ENCODE measurements at regions not wholly inside any gene's neighbourhood (a gene's known extent, or its start where the extent isn't known, plus 50 kb on each side); places are given as distances from the start of the nearest gene placed in this dataset.
A peak's percentile ranks its signal among the peaks of the same experiment; 100 is the strongest.

GRCh38 chr6:19424853-19425252, 412.3 kb upstream of the ID4 start:
- DNase-seq: no peak

DNA sequence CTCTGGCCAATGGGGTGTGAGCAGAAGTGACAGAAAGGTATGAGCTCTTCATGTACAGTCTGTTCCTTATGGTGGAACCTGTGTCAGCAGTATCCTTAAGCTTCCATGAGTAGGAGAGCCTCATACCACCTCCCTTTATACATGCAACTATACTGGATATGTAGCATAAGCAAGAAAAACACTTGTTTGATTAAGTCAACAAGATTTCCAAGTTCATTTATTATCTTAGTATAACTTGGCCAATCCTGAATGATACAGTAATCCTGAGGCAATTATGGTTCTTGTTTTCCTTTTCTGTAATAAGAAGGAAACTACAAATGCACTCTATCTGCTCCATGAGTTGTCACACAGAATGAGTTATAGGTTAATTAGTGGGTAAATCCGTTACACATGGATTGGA, 409.6 kb upstream of the ID4 start:
- DNase-seq: no peak

DNA sequence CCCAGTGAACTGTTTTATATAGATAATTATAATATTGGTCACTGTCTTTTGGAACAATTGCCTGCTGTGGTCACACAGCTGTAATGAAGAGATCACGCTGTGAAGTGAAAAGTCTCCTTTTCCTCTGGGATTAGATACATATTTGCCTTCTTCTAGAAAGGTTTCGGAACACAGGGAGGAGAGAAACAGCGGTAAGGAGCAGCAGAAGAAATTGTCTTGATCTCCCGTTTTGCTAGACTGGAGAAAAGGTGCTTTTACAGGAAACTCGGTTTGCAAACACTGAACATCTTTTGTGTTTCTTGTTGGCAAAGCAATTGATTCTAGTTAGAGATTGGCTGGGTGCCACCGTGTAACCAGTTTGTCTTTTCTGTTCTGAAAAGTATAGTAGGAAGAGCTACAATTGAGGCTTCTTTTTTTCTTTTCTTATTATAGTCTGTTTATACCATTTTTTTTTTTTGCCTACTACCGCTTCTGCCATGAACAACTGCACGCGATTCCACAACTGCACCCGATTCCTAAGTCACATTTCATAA, 404.1 kb upstream of the ID4 start:
- no peak for DNase-seq

GRCh38 chr6:19434065-19434464, 403.1 kb upstream of the ID4 start:
- no peak for DNase-seq

DNA sequence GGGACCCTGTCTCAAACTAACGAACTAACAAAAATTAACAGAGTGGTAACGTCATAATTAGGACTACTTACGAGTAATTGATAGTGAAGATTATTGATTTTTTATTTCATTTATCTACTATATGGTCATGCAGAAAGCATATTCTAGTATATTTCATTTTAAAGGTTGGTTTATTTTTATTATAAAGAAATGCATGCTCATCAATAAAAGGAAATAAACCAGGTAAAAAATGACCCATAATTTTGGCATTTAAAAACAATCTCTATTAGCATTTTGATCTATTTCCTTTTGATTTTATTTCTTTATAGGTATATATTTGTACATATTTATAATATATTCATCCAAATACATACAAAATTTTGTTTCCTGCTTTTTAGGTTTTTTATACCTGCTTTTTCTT, 401.4 kb upstream of the ID4 start:
- DNase-seq: no peak

- DNase-seq: no peak
Measured at GRCh38 chr6:19438566-19439353, 398.4 kb upstream of the ID4 start.

GRCh38 chr6:19440531-19440930, 396.6 kb upstream of the ID4 start:
- no peak for DNase-seq

DNA sequence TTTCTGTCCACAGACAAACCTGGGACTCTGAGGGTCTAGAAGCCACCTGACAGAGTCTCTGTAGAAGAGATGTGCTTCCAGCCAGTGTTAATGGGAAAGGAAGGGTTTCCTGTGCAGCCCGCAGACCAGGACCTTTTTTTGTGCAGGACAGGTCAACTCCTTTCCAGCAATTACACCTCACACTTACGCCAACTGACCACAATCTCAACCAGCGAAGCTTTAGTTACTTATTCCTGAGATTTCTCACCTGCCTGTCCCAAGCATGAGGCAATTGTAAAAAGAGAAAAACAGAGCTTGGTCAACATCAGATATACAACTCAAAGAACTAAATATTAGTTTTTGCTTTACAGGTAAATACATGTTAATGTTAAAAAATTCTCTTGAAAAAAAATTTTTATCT, 393.8 kb upstream of the ID4 start:
- DNase-seq: no peak

GRCh38 chr6:19444041-19444440, 393.1 kb upstream of the ID4 start:
- DNase-seq: no peak

GRCh38 chr6:19444481-19444880, 392.7 kb upstream of the ID4 start:
- DNase-seq: no peak

DNA sequence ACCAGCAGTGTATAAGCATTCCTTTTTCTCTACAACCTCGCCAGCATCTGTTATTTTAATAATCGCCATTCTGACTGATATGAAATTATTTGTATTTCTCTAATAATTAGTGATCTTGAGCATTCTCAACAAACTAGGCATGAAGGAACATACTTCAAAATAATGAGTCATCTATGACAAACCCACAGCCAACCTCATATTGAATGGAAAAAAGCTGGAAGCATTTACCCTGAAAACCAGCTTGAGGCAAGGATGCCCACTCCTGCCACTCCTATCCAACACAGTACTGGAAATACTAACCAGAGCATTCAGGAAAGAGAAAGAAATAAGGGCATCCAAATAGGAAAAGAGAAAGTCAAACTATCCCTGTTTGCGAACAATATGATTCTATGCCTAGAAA, 390.6 kb upstream of the ID4 start:
- DNase-seq: no peak

GRCh38 chr6:19450651-19451050, 386.5 kb upstream of the ID4 start:
- DNase-seq: no peak

DNA sequence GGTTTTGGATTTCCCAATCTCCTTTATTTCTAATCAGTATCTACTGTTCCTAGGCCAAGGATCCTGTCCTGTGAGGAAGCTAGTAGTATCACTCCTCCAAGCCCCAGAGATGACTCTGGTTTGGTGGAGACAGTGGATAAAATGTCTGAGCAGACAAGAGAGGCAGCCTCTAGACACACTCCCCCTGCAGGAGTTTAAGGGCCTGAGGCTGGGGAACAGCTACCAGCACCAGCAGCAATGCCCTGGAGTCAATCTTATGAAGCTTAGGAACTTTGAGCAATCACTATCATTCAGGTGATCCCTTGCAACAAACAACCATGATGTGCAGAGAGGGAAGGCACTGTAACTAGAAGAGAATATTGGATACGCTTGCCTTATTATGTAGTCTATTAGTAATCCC, 384.7 kb upstream of the ID4 start:
- DNase-seq: no peak

- no peak for DNase-seq
Measured at GRCh38 chr6:19454001-19454720, 383.0 kb upstream of the ID4 start.

DNA sequence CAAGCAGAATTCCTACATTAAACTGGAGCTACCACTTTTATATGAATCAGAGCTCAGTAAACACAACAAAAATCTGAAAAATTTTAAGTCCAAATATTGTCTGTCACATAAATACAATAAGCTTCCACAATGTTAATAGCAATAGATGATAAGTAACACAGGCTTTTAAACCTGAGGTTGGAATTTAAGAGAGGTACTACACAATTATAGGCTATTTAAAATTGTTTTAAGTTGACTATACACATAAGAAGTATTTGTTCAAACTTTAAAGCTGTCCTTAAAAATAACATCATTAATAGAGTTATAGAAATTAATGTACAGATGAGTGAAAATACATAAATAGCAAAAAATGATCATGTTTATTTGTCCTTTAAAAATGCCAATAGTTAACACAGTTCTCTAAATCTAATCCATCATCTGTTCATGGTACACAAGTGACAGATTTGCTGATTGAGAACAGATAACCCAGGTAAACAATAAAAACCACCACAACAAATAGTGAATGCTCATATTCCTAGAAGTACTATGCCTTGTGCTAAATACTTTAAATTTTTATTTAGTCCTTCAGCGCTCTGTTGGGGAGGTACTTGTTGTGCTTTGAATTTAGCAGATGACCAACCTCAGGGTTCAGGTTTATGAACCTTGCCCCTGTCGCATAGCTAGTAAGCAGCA, 382.3 kb upstream of the ID4 start:
- DNase-seq: no peak

GRCh38 chr6:19463250-19463649, 373.9 kb upstream of the ID4 start:
- DNase-seq: no peak

- DNase-seq: no peak
Measured at GRCh38 chr6:19463925-19464324, 373.2 kb upstream of the ID4 start.

GRCh38 chr6:19465256-19465655, 371.9 kb upstream of the ID4 start:
- no peak for DNase-seq

DNA sequence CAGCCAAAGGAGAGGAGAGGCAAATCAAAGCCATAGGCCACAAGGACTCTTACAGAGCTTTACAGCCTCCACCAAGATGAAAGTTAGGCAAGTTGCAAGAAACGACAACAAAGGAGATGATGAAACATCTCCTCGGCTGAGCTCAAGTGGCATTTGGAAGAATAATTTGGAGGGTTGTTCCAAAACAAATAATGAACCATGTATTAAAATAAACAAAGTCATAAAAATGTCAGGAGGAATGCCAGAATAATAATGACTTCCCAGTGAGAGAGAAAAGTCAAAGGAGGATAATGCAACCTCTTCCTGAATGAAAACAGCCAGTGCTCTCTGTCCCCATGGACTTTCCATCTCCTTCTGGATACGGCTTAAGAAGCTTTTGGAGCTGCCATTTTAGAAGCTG, 371.4 kb upstream of the ID4 start:
- DNase-seq: no peak

DNA sequence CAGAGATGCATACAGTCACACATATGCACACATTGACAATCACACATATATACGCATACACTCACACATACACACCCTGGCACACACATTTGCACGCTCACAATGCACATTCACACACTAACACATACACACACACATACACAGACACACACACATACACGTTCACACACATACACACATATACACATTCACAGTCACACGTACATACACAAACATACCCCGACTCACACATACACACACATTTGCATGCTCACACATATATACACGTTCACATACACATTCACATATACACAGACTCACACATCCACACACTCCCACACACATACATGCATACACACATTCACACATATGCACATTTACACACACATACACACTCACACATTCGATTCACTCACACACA, 366.8 kb upstream of the ID4 start:
- DNase-seq: no peak

DNA sequence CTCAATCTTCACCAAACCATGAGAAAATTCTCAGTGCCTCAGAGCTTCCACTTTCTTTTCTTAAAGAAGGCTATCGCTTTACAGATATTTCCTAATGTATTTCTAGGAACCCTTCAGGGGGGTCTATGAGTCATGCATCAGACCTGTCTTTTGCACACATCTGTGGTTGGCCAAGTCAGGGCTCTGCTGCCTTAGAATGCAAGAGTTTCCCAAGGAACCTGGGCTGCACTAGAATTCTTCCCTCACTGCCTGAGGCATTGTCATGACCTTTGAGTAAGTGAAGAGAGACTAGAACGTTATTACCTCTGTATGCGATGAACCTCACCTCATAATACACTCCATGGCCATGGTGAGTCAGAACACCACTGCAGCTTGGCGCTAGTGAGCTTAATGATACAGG, 365.0 kb upstream of the ID4 start:
- DNase-seq: no peak

- DNase-seq: peak in 1 of 2 experiments; percentile 26
Measured at GRCh38 chr6:19472850-19473249, 364.3 kb upstream of the ID4 start.

GRCh38 chr6:19477563-19477962, 359.6 kb upstream of the ID4 start:
- no peak for DNase-seq

DNA sequence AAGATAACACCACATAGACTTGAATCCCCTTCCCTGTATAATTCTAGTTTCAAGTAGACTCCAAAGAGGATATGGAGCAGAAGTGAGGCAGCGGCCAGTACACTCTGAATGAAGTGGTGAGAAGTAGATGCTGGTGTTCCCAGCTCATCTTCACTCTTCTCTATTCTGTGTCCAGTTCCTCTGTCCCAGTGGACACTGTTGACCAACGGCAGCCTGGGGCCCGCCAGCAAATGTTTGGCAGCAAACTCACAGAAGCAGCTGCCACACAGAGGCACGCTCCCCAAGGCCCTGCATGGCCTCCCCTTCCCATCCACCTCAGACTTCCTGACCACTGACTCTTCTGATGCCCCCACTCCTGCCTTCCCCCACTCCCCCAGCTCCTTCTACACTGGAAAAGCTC, 358.9 kb upstream of the ID4 start:
- no peak for DNase-seq

Data from NCI-H526 (cell line).